ENCODE measurements at regions not wholly inside any gene's neighbourhood (a gene's known extent, or its start where the extent isn't known, plus 50 kb on each side); places are given as distances from the start of the nearest gene placed in this dataset.

GRCh38 chr4:132101526-132101925 lies 1047.6 kb upstream of the PCDH10 start:
- TF ChIP-seq POLR2A (IDR thresholded peaks at IDR 0.05) (no peak), EP300 (IDR thresholded peaks at IDR 0.05) (no peak), POLR2AphosphoS5 (IDR thresholded peaks at IDR 0.05) (no peak)
